ENCODE measurements at regions not wholly inside any gene's neighbourhood (a gene's known extent, or its start where the extent isn't known, plus 50 kb on each side); places are given as distances from the start of the nearest gene placed in this dataset.
"Not testable (repeated sequence)": the region's sequence is repeated elsewhere in the genome, so short reads cannot be mapped to it uniquely, and the experiment has no call there.

GRCh38 chr7:136260591-136260990, 283.4 kb upstream of the MTPN start:
- H3K4me1 ChIP-seq (ENCODE audit: control insufficient read depth, insufficient read depth, low read length); H3K4me3 ChIP-seq (ENCODE audit: low read depth, low read length); H3K9ac ChIP-seq (ENCODE audit: low read length); H3K27me3 ChIP-seq (ENCODE audit: control insufficient read depth, insufficient read depth, low read length); H3K27ac ChIP-seq (ENCODE audit: low read depth, low read length); H3K36me3 ChIP-seq (ENCODE audit: control insufficient read depth, insufficient read depth, low read length): not testable (repeated sequence)
- H3K9me3 ChIP-seq (ENCODE audit: control insufficient read depth, insufficient read depth, low read depth, low read length): peaks cover 48% of the 10 kb centered on the region

GRCh38 chr7:136259074-136259473, 281.9 kb upstream of the MTPN start:
- Histone ChIP-seq H3K36me3 (ENCODE audit: control insufficient read depth, insufficient read depth, low read length) (no peaks in the 10 kb centered on the region), H3K9ac (ENCODE audit: low read length) (no peak overlapping the region), H3K27me3 (ENCODE audit: control insufficient read depth, insufficient read depth, low read length) (no peaks in the 10 kb centered on the region), H3K4me3 (ENCODE audit: low read depth, low read length) (no peak overlapping the region), H3K27ac (ENCODE audit: low read depth, low read length) (no peak overlapping the region), H3K4me1 (ENCODE audit: control insufficient read depth, insufficient read depth, low read length) (no peaks in the 10 kb centered on the region), H3K9me3 (ENCODE audit: control insufficient read depth, insufficient read depth, low read depth, low read length) (peaks cover 34% of the 10 kb centered on the region)

- Histone ChIP-seq H3K4me1 (ENCODE audit: control insufficient read depth, insufficient read depth, low read length) (no peaks in the 10 kb centered on the region), H3K36me3 (ENCODE audit: control insufficient read depth, insufficient read depth, low read length) (no peaks in the 10 kb centered on the region), H3K9me3 (ENCODE audit: control insufficient read depth, insufficient read depth, low read depth, low read length) (peaks cover 21% of the 10 kb centered on the region), H3K27ac (ENCODE audit: low read depth, low read length) (no peak overlapping the region), H3K27me3 (ENCODE audit: control insufficient read depth, insufficient read depth, low read length) (no peaks in the 10 kb centered on the region), H3K4me3 (ENCODE audit: low read depth, low read length) (no peak overlapping the region), H3K9ac (ENCODE audit: low read length) (no peak overlapping the region)
Observed at GRCh38 chr7:136256491-136256890, 279.3 kb upstream of the MTPN start.

- Histone ChIP-seq H3K27ac (ENCODE audit: low read depth, low read length) (no peak overlapping the region), H3K4me1 (ENCODE audit: control insufficient read depth, insufficient read depth, low read length) (no peaks in the 10 kb centered on the region), H3K9ac (ENCODE audit: low read length) (no peak overlapping the region), H3K36me3 (ENCODE audit: control insufficient read depth, insufficient read depth, low read length) (no peaks in the 10 kb centered on the region), H3K9me3 (ENCODE audit: control insufficient read depth, insufficient read depth, low read depth, low read length) (no peaks in the 10 kb centered on the region; the same call in 1 of the 2 replicates), H3K4me3 (ENCODE audit: low read depth, low read length) (no peak overlapping the region), H3K27me3 (ENCODE audit: control insufficient read depth, insufficient read depth, low read length) (no peaks in the 10 kb centered on the region)
Observed at GRCh38 chr7:136254148-136254547, 277.0 kb upstream of the MTPN start.

GRCh38 chr7:136251826-136252225, 274.7 kb upstream of the MTPN start:
- Histone ChIP-seq H3K36me3 (ENCODE audit: control insufficient read depth, insufficient read depth, low read length) (no peaks in the 10 kb centered on the region), H3K4me1 (ENCODE audit: control insufficient read depth, insufficient read depth, low read length) (no peaks in the 10 kb centered on the region), H3K4me3 (ENCODE audit: low read depth, low read length) (no peak overlapping the region), H3K27me3 (ENCODE audit: control insufficient read depth, insufficient read depth, low read length) (no peaks in the 10 kb centered on the region), H3K9ac (ENCODE audit: low read length) (no peak overlapping the region), H3K27ac (ENCODE audit: low read depth, low read length) (no peak overlapping the region), H3K9me3 (ENCODE audit: control insufficient read depth, insufficient read depth, low read depth, low read length) (no peaks in the 10 kb centered on the region)

GRCh38 chr7:136247211-136247610, 270.1 kb upstream of the MTPN start:
- Histone ChIP-seq H3K27ac (ENCODE audit: low read depth, low read length) (no peak overlapping the region), H3K4me3 (ENCODE audit: low read depth, low read length) (no peak overlapping the region), H3K9me3 (ENCODE audit: control insufficient read depth, insufficient read depth, low read depth, low read length) (no peaks in the 10 kb centered on the region), H3K27me3 (ENCODE audit: control insufficient read depth, insufficient read depth, low read length) (no peaks in the 10 kb centered on the region), H3K36me3 (ENCODE audit: control insufficient read depth, insufficient read depth, low read length) (no peaks in the 10 kb centered on the region), H3K9ac (ENCODE audit: low read length) (no peak overlapping the region), H3K4me1 (ENCODE audit: control insufficient read depth, insufficient read depth, low read length) (no peaks in the 10 kb centered on the region)

- Histone ChIP-seq H3K4me3 (ENCODE audit: low read depth, low read length) (no peak overlapping the region), H3K36me3 (ENCODE audit: control insufficient read depth, insufficient read depth, low read length) (no peaks in the 10 kb centered on the region), H3K27ac (ENCODE audit: low read depth, low read length) (no peak overlapping the region), H3K4me1 (ENCODE audit: control insufficient read depth, insufficient read depth, low read length) (no peaks in the 10 kb centered on the region), H3K9me3 (ENCODE audit: control insufficient read depth, insufficient read depth, low read depth, low read length) (no peaks in the 10 kb centered on the region), H3K9ac (ENCODE audit: low read length) (no peak overlapping the region), H3K27me3 (ENCODE audit: control insufficient read depth, insufficient read depth, low read length) (no peaks in the 10 kb centered on the region)
Observed at GRCh38 chr7:136245327-136246004, 268.3 kb upstream of the MTPN start.

- Histone ChIP-seq H3K9me3 (ENCODE audit: control insufficient read depth, insufficient read depth, low read depth, low read length) (peaks cover 10% of the 10 kb centered on the region; the same call in 1 of the 2 replicates), H3K27me3 (ENCODE audit: control insufficient read depth, insufficient read depth, low read length) (no peaks in the 10 kb centered on the region), H3K4me1 (ENCODE audit: control insufficient read depth, insufficient read depth, low read length) (no peaks in the 10 kb centered on the region), H3K4me3 (ENCODE audit: low read depth, low read length) (no peak overlapping the region), H3K36me3 (ENCODE audit: control insufficient read depth, insufficient read depth, low read length) (no peaks in the 10 kb centered on the region), H3K27ac (ENCODE audit: low read depth, low read length) (no peak overlapping the region), H3K9ac (ENCODE audit: low read length) (no peak overlapping the region)
Observed at GRCh38 chr7:136234040-136234439, 256.9 kb upstream of the MTPN start.

GRCh38 chr7:136230210-136230609, 253.1 kb upstream of the MTPN start:
- no peak overlapping the region for H3K9ac ChIP-seq (ENCODE audit: low read length)
- H3K27me3 ChIP-seq (ENCODE audit: control insufficient read depth, insufficient read depth, low read length): no peaks in the 10 kb centered on the region
- no peaks in the 10 kb centered on the region for H3K4me1 ChIP-seq (ENCODE audit: control insufficient read depth, insufficient read depth, low read length)
- no peak overlapping the region for H3K4me3 ChIP-seq (ENCODE audit: low read depth, low read length)
- H3K36me3 ChIP-seq (ENCODE audit: control insufficient read depth, insufficient read depth, low read length): no peaks in the 10 kb centered on the region
- H3K27ac ChIP-seq (ENCODE audit: low read depth, low read length): no peak overlapping the region
- peaks cover 2% of the 10 kb centered on the region; the same call in 1 of the 2 replicates for H3K9me3 ChIP-seq (ENCODE audit: control insufficient read depth, insufficient read depth, low read depth, low read length)

GRCh38 chr7:136229790-136230189, 252.6 kb upstream of the MTPN start:
- Histone ChIP-seq H3K9me3 (ENCODE audit: control insufficient read depth, insufficient read depth, low read depth, low read length) (peaks cover 2% of the 10 kb centered on the region; the same call in 1 of the 2 replicates), H3K9ac (ENCODE audit: low read length) (no peak overlapping the region), H3K4me3 (ENCODE audit: low read depth, low read length) (no peak overlapping the region), H3K36me3 (ENCODE audit: control insufficient read depth, insufficient read depth, low read length) (no peaks in the 10 kb centered on the region), H3K27ac (ENCODE audit: low read depth, low read length) (no peak overlapping the region), H3K4me1 (ENCODE audit: control insufficient read depth, insufficient read depth, low read length) (no peaks in the 10 kb centered on the region), H3K27me3 (ENCODE audit: control insufficient read depth, insufficient read depth, low read length) (no peaks in the 10 kb centered on the region)

- Histone ChIP-seq H3K9me3 (ENCODE audit: control insufficient read depth, insufficient read depth, low read depth, low read length) (peaks cover 2% of the 10 kb centered on the region; the same call in 1 of the 2 replicates), H3K36me3 (ENCODE audit: control insufficient read depth, insufficient read depth, low read length) (no peaks in the 10 kb centered on the region), H3K4me3 (ENCODE audit: low read depth, low read length) (no peak overlapping the region)
Observed at GRCh38 chr7:136228171-136228570, 251.0 kb upstream of the MTPN start.

More at GRCh38 chr7:136228171-136228570, 251.0 kb upstream of the MTPN start:
- no peak overlapping the region for H3K9ac ChIP-seq (ENCODE audit: low read length)
- H3K27me3 ChIP-seq (ENCODE audit: control insufficient read depth, insufficient read depth, low read length): no peaks in the 10 kb centered on the region
- no peaks in the 10 kb centered on the region for H3K4me1 ChIP-seq (ENCODE audit: control insufficient read depth, insufficient read depth, low read length)
- no peak overlapping the region for H3K27ac ChIP-seq (ENCODE audit: low read depth, low read length)
